Superior temporal gyrus (tissue), 1 donor: ENCODE measurements at regions not wholly inside any gene's neighbourhood (a gene's known extent, or its start where the extent isn't known, plus 50 kb on each side); places are given as distances from the start of the nearest gene placed in this dataset.
"Not testable (repeated sequence)": the region's sequence is repeated elsewhere in the genome, so short reads cannot be mapped to it uniquely, and the experiment has no call there.

Experiments
- DNase-seq: peaks from one replicate; pipeline ENCODE4 v3.0.0-alpha.2; 2016; ENCODE audit errors: extremely low spot score

GRCh38 chr1:79547514-79547913 is 541.0 kb upstream of the ADGRL4 start:
- DNase-seq, result no peak

- DNase-seq, result no peak
Observed at GRCh38 chr1:79543394-79543793, 536.9 kb upstream of the ADGRL4 start.

GRCh38 chr1:79539001-79539400 is 532.5 kb upstream of the ADGRL4 start:
- DNase-seq, result no peak

DNA sequence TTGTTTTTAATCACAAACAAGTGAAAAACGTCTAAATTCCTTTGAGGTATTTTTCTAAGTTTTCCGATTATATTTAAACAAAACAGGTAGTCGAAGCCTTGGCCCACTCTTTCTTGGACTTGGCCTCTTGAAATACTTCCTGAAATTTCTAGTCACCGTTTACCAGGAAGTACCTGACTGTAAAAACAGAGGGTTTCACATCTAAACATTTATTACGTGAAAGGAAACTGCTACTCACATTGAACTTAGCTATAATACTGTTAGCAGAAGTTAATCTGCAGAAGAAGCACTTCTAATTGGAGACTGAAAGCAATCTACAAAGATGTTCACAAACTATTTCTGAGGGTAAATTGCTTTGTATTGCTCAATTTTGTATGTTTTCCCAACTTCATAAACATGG is 526.0 kb upstream of the ADGRL4 start:
- no peak for DNase-seq

- DNase-seq, result no peak
Observed at GRCh38 chr1:79531790-79532189, 525.3 kb upstream of the ADGRL4 start.

GRCh38 chr1:79530476-79530875 is 523.9 kb upstream of the ADGRL4 start:
- no peak for DNase-seq

DNA sequence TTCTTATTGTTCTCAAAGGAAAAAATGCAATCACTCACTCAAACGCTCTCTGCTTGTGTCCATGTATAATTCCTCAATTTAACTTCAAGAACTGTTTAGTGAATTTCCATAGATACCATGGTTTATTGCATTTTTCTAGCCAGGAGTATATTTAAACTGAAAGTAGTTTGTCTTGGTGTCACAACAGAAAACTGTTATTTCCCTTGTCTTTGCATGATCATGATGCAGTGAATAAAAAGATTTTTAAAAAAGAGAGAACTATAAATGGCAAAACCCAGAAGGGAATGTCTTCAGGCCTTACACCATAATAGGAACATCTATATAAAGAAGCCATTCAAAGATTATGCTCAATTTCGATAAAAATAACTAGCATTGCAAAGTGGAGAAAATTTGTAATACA is 523.5 kb upstream of the ADGRL4 start:
- DNase-seq, result peak; percentile 56

GRCh38 chr1:79524126-79524525 is 517.6 kb upstream of the ADGRL4 start:
- DNase-seq, result no peak

- DNase-seq, result no peak
Observed at GRCh38 chr1:79519084-79519760, 512.7 kb upstream of the ADGRL4 start.

DNA sequence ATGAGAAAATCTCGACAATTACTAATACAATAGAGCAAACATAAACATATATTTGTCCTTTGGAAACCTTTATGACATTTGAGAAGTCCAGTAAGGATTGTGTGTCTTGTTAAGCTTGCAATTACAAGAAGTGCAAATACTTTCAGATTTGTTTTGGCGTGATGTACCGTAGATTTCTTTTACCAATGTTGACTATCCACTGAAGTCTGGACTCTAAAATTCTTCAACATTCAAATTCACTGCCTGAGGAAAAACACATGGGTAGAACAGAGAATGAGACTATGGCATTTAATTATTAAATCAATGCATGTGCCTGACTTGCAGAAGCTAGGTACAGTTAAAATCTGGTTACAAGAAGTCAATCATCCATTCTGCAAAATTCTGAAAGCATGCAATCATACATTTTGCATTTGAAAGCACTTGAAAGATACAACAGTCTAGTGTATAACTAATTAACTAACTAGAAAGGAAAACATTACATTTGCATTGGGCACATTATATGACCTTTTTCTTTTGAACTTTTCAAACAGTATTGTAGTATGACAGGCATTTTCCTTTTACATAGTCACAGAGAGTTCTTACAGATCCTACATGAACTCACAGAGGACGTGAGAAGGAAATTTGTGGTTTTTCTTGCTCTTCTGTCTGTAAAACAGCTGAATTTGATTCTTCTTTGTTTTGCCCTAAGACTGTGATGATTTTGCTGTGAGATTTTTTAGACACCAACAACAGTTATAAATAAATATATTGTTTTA is 511.1 kb upstream of the ADGRL4 start:
- no peak for DNase-seq

GRCh38 chr1:79507770-79508169 is 501.2 kb upstream of the ADGRL4 start:
- no peak for DNase-seq

- DNase-seq, result no peak
Observed at GRCh38 chr1:79501153-79501552, 494.6 kb upstream of the ADGRL4 start.

GRCh38 chr1:79499541-79499940 is 493.0 kb upstream of the ADGRL4 start:
- no peak for DNase-seq

DNA sequence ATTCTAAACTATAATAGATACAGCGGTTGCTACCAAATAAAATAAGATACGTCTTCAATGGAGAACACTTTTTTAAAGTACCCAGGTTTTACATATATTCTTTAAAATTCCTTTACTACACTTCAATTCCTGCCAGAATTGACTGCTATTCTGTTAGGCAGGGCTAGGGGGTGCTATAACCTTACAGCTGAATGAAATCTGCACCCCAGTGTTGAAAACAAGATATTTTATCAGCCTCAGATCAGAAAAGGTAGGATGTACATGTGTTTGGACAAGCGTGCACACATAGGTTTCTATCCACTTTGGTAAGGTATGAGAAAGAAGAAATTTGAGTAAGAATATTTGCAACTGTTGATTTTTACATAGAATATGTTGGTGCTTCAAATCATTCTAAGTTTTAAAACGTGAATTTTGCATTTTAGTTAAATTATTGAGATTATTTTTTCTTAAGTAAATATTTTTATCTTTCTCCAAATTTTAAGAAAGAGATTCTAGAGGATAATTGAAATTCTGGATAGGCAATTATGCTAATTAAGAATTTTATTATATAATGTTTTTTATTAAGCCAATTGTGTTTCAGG is 490.8 kb upstream of the ADGRL4 start:
- peak; percentile 68 for DNase-seq

DNA sequence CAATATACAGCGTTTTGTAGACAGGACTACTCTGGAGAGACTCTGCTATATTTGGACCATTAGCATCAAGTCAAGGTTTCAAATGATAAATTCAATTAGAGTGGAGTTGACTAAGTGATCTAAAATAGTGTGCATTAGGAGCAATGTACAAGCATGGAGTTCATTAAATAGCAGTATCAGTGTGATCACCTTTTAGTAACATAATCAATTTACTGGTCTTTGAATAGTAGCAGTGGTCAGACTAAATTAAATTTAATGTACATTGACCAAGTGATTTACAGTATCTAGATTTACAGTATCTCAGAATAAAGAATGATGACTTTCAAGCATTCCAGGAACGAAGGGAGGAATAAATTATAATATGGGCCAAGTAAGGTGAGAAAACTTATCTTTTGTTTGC is 489.6 kb upstream of the ADGRL4 start:
- no peak for DNase-seq

DNA sequence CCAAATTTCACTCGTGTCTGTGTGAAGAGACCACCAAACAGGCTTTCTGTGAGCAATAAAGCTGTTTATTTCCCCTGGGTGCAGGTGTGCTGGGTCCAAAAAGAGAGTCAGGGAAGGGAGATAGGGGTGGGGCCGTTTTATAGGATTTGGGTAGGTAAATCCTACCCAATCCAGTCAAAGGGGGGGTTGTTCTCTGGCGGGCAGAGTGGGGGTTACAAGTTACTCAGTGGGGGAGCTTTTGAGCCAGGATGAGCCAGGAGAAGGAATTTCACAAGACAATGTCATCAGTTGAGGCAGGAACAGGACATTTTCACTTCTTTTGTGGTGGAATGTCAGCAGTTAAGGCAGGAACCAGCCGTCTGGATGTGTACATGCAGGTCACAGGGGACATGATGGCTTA is 487.2 kb upstream of the ADGRL4 start:
- not testable (repeated sequence) for DNase-seq

DNA sequence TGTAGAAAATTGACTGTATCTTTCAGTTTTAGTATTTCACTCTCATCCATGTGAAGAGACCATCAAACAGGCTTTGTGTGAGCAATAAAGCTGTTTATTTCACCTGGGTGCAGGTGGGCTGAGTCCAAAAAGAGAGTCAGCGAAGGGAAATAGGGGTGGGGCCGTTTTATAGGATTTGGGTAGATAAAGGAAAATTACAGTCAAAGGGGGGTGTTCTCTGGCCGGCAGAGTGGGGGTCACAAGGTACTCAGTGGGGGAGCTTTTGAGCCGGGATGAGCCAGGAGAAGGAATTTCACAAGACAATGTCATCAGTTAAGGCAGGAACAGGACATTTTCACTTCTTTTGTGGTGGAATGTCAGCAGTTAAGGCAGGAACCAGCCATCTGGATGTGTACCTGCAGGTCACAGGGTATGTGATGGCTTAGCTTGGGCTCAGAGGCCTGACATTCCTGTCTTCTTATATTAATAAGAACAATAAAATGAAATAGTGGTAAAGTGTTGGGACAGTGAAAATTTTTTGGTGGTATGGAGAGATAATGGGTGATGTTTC is 482.1 kb upstream of the ADGRL4 start:
- not testable (repeated sequence) for DNase-seq

DNA sequence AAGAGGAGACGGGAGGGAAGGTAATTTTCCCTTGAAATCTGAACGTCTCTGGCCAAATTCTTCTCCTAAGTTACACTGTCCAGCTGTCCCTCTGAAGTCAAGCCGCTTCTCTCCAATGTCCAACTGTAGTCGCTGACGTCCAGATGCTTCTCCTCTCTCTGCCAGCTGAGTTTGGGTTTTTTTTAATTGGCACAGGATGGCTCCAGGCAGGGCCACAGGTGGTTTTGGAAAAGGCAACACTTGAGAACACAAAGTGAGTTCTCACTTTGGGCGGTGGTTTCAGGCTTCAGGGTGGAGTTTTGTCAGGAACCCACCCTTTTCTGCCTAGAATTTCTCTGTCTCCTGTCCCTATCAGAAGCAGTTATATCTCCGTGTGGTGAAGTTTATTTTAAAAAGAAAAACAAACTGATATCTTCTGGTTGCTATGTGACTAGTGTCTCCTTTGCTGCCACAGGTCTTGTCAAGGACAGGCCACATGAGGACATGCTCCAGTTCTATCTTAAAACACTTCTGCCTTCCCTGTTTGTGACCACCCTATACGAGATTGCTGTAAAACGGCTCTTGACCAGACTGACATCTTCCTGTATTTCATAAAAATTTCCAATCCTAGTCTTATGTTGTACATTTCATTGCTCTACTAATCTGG is 472.3 kb upstream of the ADGRL4 start:
- DNase-seq, result no peak

DNA sequence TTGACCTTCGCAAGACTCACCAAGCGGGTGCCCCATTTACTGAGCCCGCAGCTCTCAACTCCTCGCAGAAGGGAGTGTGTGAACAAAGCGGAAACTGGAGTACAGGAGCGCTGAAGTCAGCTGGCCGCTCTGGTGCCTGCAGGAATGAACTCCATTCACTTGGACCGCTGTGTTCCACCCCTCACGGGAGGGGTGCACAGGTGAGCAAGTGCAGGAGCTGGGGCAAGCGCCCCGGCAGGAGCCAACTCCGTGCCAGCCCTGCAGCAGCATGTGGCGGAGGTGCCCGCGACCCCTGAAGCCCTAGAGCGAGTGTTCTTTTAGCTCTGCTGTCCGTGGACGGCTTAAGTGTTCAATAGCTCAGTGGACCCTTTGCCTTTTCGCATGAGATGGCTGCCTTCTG is 471.6 kb upstream of the ADGRL4 start:
- DNase-seq, result no peak

DNA sequence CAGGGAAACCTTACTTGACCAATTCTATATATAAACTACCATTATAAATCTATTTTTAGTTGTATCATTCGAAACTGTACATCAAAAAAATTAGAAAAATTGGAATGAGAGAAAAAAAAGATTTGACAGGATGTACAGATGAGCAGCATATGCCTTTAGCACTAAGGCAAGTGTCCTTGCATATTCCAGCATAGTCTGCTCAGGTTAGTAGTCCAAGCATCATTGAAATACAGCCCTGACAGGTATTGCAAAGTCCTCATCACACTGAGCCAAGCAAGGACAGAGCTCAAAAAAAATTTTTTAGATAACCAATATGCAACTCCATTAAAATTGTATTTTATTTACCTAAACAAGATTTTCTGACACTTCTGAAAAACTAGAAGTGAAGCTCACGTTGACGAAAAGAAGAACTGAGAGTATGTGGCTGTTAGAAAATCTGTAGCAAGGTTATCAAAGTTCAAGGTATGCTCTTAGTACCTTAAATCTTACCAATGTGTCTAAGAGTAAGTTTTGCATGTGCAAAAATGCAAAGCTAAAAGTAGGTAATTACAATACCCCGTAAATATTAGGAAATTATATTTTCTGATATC is 465.6 kb upstream of the ADGRL4 start:
- DNase-seq, result no peak

DNA sequence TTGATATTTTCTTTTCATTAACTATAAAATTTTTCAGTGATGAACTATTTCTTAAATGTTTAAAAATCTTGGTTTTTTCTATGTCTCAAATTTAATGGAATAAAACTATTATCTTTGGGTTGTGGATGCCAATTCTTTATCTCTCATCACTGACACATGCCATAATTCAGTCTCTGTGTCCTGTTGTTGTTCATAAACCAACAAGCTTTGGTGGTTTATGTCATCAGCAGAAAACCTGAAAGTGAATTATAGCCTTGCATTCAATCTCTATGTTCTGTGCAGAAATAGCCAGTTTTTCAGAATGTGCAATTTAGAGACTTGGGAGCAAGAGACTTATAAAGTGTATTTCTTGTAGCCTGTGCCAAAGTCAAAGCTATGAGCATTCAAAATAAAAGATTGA is 462.6 kb upstream of the ADGRL4 start:
- no peak for DNase-seq
